Stimulated activated CD8-positive, alpha-beta memory T cell treated with anti-CD3 and anti-CD28 coated beads, Interleukin-4, amount 100 ng/mL, for 48 hours (primary cell): ENCODE measurements at regions not wholly inside any gene's neighbourhood (a gene's known extent, or its start where the extent isn't known, plus 50 kb on each side); places are given as distances from the start of the nearest gene placed in this dataset.

ENCODE experiments used
- DNase-seq: peaks from one replicate; pipeline ENCODE4 v3.0.0-alpha.2; 2020

DNA sequence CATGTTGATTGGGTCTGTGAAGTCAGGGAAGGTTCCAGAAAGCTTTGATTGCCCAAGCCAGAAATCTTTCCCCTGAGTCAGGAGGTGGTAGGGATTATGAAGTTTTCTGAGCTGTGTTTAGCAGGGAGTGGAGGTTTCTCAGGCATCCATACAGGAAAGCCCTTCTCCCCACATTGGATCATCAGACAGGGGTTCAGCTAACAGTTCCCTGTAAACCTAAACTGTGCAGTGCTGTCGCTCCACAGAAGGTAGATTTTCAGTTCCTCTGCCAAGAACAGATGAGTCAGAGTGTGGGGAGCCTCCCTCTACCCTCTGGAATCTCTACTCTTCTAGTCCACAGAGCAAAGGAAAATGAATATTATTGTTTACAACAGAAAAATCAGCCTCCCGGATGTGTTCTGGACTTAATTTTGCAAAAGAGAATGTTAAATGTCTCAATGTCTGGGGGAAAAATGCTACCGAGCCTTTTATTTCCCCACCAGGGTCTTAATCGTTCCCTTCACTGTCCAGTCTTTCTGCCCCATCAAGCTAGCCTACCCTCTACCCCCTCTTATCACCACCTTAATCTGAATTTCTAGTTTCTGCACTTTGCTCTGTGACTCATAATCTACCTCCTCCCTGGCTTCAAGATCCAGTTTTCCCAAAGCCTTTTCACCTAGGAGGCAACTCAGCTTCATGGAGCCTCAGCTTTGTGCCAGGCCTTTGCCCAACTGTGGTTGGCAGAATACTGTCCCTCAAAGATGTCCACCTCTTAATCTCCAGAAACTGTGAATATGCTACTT, 355.6 kb downstream of the PRDM2 start:
- no peak for DNase-seq

DNA sequence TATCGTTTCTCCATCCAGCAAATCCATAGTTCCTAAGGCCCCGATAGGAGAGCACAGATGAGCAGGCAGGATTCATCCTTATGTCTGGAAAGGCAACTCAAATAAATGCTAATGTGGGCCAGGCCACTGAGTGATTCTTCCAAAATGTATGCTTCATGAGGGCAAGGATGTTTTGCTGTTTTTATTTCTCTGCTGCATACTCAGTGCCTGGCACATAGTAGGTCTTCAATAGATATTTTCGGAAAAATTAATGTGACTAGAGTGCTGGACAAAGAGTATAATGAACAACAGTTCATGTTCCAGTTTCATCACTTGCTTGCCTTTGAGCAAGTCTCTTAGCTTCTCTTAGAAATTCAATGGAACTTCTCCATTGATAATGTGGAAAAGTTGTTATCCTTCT, 357.7 kb downstream of the PRDM2 start:
- DNase-seq, result no peak

DNA sequence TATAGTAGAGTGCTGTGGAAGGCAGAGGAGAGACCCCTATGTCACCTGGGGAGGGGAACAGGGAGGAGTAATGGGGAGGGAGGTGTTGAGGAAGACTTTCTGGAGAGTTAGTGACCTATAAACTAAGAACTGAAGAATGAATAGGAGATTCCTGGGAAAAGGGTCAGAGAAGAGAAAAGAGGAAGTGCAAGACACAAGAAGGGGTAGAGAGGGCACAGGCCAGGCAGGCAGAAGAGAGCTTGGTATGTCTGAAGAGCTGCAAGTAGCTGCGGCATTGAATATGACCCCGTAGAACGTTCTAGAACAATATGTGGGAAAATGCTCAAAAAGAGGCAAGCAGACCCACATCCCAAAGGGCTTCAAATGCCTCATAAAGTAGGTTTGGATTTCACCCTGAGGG, 361.2 kb downstream of the PRDM2 start:
- DNase-seq, result no peak

DNA sequence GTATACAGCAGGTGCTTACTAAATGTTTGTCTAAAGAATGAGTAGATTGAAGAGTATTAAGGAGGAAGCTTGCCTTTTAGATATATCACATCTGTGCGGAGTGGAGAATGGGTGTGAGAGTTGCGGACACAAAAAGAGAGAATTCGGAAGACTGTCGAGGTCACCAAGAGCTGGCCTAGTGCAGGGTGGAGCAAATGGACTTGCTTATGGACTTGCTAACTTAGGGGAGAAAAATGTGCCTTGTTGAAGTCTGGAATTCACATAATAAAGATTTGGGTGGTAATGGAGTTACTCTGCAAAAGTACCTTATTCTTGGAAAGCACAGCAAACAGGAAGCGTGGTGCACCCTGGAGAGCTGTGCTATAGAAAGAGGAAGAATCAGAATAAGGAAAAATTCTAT, 361.7 kb downstream of the PRDM2 start:
- no peak for DNase-seq

GRCh38 chr1:14062669-14063068, 362.7 kb downstream of the PRDM2 start:
- DNase-seq, result no peak

DNA sequence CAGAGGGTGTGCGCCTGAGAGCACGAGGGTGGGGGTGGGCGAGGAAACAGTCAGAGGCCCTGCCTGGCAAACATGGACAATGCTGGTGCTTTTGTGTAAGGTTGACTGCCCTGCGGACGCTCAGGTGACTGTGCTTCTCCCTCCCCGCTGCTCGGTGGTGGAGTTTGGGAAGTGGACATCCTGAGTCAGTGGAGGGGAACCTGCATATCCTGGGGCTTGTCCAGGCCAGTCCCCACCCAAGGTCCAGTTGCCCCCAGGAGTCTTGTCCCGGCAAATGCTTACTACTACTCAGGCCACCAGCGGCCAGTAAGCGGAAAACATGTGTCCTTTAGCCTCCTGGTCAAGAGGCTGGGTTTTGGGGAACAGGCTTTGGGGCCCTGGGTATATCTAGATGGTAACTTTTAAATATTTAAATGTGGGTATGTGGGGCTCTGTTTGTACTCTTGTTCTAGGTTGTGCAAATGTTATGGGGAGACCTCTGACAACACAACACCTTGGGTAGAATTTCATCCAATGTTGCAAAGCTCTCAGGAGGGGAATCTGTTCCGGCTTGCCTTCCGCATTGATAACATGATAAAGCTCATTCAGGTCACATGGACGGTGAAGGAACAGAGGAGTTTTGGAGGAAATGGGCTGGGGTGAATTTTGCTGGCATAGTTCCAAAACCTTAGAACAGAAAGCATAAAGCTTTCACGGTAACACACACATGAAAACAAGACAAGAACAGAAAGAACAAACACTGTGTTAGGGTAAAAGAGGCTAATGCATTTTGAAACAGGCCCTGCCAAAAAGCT, 364.9 kb downstream of the PRDM2 start:
- no peak for DNase-seq

GRCh38 chr1:14065486-14065885, 365.5 kb downstream of the PRDM2 start:
- DNase-seq, result no peak

DNA sequence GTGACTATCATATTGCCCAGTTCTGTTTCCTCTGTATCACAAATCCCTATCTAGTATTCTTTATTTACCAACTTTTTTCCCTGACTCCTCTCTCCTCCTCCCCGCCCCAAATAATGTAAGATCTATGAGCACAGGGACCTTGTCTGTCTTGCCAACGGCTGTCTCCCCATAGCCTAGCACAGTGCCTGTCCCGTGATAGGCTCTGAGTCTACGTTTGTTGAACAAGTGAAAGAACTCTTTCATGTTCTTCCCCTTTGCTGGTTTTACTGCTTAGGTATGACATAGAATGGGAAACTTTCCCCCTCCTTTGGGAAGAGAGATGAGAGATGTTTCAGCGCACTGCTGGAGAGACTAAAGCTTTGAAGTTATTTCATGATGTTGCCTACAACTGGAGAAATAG, 367.0 kb downstream of the PRDM2 start:
- DNase-seq, result no peak

DNA sequence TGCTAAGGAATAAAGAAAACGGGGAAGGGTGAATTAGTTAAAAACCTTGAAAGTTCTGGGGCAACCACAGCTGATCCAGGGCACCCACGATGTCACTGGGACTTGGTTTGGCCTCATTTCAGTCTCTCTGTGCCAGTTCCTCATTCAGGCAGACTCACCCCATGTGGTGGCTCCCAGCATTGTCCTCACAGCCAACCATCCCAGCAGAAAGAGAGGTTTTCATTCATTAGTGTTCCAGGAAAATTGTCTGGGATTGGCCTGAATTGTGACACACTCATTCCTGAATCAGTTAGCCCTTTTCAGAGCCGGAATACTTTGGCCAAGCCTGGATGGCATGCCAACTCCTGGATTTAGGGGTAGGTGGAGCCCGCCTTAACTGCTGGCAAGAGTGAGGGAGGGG, 367.7 kb downstream of the PRDM2 start:
- DNase-seq, result no peak

DNA sequence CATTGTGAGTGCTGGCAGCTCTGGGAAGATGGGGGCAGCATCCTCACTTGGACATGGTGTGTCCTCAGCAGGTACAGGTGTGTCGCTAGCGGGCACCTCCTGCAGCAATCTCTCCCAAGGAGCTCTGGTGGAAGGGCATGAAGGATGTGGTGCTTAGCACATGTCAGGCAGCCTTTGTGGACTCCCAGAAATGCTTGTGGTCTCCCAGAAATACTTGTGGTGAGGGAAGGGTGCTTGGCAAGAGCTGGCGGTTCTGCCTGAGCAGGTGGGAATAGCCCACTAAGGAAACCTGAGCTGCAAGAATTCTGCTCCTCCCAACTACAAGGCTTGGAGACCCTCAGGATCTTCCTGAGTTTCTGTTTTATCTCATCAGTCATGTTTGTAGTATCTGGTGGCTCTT, 371.6 kb downstream of the PRDM2 start:
- no peak for DNase-seq

DNA sequence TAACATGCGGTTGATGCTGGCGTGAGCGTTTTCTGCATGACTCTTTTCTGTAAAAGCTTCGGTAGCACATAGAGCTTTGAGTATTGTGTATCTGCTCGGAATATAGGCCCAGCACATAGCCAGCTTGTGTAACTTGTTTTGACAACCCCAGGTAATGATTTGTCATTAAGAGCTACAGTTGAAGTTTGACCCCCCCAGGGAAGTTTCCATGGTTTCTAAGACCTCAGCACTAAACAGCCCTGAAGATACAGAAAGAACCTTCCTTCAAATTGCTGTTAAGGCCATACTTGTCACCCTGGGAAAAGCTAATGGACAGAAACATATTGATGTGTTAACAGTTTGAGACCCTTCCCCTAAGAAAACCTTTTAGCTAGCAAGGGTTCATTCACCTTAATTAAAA, 380.7 kb downstream of the PRDM2 start:
- DNase-seq, result no peak

GRCh38 chr1:14082331-14082730, 382.3 kb downstream of the PRDM2 start:
- DNase-seq, result no peak

DNA sequence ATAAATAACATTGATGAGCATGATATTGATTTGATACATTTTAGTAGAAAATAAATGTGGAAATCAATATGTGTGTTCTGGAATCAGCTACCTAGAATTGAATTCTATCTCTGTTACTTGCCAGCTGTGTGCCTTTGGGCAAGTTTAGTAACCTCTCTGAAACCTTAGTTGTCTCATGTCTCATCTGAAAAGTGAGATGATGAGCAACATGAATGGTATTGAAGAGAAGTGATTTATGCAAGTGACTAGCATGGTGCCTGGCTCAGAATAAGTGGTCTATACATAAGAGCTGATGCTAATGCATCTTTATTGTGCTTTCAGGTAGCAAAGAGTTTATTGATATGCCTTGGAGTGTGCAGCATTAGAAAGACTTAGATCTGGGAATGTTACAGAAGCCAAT, 383.3 kb downstream of the PRDM2 start:
- DNase-seq, result no peak

GRCh38 chr1:14083706-14084105, 383.7 kb downstream of the PRDM2 start:
- DNase-seq, result no peak

- DNase-seq, result no peak
Observed at GRCh38 chr1:14090062-14090461, 390.1 kb downstream of the PRDM2 start.

GRCh38 chr1:14090531-14090930, 390.5 kb downstream of the PRDM2 start:
- no peak for DNase-seq

GRCh38 chr1:14094611-14095400, 394.8 kb downstream of the PRDM2 start:
- no peak for DNase-seq

DNA sequence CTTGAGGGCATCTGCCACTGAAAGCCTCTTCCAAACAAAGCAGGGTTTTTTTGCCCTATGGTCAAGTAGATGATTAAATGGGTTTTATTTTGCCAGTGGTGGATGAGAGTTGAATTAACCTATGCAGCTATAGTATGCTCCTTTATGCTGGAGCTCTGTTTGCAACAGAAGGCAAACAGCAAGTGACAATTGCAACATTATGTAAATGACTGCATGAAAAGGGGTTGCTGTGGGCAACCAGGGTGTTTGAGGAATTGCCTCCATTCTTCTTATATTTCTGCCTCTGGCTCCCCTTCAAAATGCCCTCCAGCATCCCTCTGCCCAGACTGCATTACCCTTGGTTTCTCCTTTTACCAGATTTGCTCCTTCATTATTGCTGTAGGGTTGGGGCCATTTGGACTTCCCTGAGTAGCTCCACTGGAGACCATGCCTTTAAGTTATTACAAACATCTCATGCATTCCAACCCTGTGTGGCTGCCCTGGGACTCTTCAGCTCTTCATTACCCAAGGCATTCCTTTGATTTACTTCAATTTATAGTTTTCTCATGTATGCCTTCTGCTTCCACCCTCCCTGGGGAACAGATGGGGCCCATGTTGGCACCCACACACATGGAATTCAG, 398.4 kb downstream of the PRDM2 start:
- DNase-seq, result no peak

DNA sequence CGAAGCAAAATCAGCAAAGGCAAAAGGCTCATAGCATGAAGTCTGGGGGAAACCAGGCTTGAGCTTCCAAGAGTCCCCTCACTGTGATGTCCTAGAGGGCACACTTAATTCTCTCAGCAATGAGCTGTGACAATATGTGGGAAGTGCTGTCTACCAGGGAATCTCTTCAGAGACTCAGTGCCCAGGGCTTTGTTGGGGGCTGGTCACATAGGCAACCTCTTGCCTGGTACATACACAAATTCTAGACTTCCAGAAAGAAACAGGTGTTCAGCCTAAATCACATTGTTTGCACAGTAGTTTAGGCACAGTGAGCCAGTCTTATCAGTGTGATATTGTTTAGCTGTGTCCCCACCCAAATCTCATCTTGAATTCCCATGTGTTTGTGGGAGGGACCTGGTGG, 400.5 kb downstream of the PRDM2 start:
- DNase-seq, result no peak

DNA sequence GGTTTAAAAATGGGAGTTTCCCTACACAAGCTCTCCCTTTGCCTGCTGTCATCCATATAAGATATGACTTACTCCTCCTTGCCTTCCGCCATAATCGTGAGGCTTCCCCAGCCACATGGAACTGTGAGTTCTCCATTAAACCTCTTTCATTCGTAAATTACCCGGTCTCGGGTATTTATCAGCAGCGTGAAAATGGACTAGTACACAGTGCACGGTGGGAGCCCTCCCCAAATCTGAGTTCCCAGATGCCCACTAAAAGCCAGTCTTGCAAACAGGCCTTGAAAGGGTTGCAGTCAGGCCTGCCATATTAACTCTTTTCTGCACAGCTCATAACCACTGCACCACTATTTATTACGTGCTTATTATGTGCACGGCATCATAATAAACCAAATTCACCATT, 400.9 kb downstream of the PRDM2 start:
- no peak for DNase-seq

GRCh38 chr1:14102180-14102579, 402.2 kb downstream of the PRDM2 start:
- no peak for DNase-seq

- no peak for DNase-seq
Observed at GRCh38 chr1:14103878-14104430, 404.0 kb downstream of the PRDM2 start.

GRCh38 chr1:14106126-14106525, 406.1 kb downstream of the PRDM2 start:
- DNase-seq, result no peak
